HEK293 (cell line): ENCODE measurements at regions not wholly inside any gene's neighbourhood (a gene's known extent, or its start where the extent isn't known, plus 50 kb on each side); places are given as distances from the start of the nearest gene placed in this dataset.

Experiments used
- CTCF ChIA-PET: fragments of 350-600 bp; formaldehyde crosslinking; extraction: SDS; loops from one replicate; lab custom pipeline; 2021; ENCODE audit warnings: antibody characterized with exemption; lab: Yijun Ruan, JAX
- POLR2A ChIA-PET: fragments of 300-600 bp; formaldehyde crosslinking; extraction: SDS; loops from one replicate; lab custom pipeline; 2020; ENCODE audit warnings: antibody characterized with exemption, inconsistent platforms; lab: Yijun Ruan, JAX
- H3K27ac ChIP-seq: fragments of 200-500 bp; sonication (Bioruptor generic); 2 replicates; pipeline ENCODE4 v1.5.1; 2014; ENCODE audit warnings: low read depth, low read length, control low read depth, inconsistent platforms; ENCODE audit errors: extremely low read depth
- H3K36me3 ChIP-seq, 2 experiments: fragments of 200-500 bp in 1 of 2; sonication (Bioruptor generic) in 1 of 2; 1 replicate in 1 of 2; 2 replicates in 1 of 2; pipeline ENCODE4 v1.5.1; 2014 to 2017; ENCODE audit warnings: inconsistent platforms in 2 of 2, low read length in 2 of 2; ENCODE audit not compliant: control insufficient read depth in 2 of 2, insufficient read depth in 1 of 2
- H3K4me1 ChIP-seq: fragments of 200-500 bp; sonication (Bioruptor generic); 2 replicates; pipeline ENCODE4 v1.5.1; 2014; ENCODE audit warnings: mild to moderate bottlenecking, low read length, inconsistent platforms; ENCODE audit not compliant: control insufficient read depth, insufficient read depth
- H3K4me3 ChIP-seq: 2 replicates; pipeline ENCODE4 v1.5.1; 2011; ENCODE audit warnings: low read depth, mild to moderate bottlenecking, control low read depth, low read length, moderate library complexity
- H3K9me3 ChIP-seq: fragments of 200-500 bp; sonication (Bioruptor generic); 2 replicates; pipeline ENCODE4 v1.5.1; 2014; ENCODE audit warnings: low read depth, low read length, inconsistent platforms; ENCODE audit not compliant: control insufficient read depth, insufficient read depth
- FEZF1 ChIP-seq: fragments of 450-650 bp; formaldehyde crosslinking; IDR thresholded peaks from 2 replicates; pipeline ENCODE4 v1.5.1; 2016; ENCODE audit warnings: missing biosample characterization, missing genetic modification characterization
- RBAK ChIP-seq: fragments of 450-650 bp; formaldehyde crosslinking; IDR thresholded peaks from 2 replicates; pipeline ENCODE4 v1.5.1; 2016; ENCODE audit warnings: missing biosample characterization, missing genetic modification characterization
- SP2 ChIP-seq: fragments of 450-650 bp; formaldehyde crosslinking; IDR thresholded peaks from 2 replicates; pipeline ENCODE4 v1.5.1; 2016; ENCODE audit warnings: missing biosample characterization, missing genetic modification characterization
- SP3 ChIP-seq: fragments of 450-650 bp; formaldehyde crosslinking; IDR thresholded peaks from 2 replicates; pipeline ENCODE4 v1.5.1; 2016; ENCODE audit warnings: missing biosample characterization, missing genetic modification characterization
- ZFP69B ChIP-seq: fragments of 450-650 bp; formaldehyde crosslinking; IDR thresholded peaks from 2 replicates; pipeline ENCODE4 v1.5.1; 2016; ENCODE audit warnings: missing biosample characterization, missing genetic modification characterization
- ZNF114 ChIP-seq: fragments of 450-650 bp; formaldehyde crosslinking; IDR thresholded peaks from 2 replicates; pipeline ENCODE4 v1.5.0; 2017; ENCODE audit warnings: missing biosample characterization, missing genetic modification characterization
- ZNF292 ChIP-seq: fragments of 450-650 bp; formaldehyde crosslinking; IDR thresholded peaks from 2 replicates; pipeline ENCODE4 v1.5.1; 2016; ENCODE audit warnings: low read depth, missing biosample characterization, missing genetic modification characterization, borderline replicate concordance
- ZNF48 ChIP-seq: fragments of 450-650 bp; formaldehyde crosslinking; IDR thresholded peaks from 2 replicates; pipeline ENCODE4 v1.5.1; 2016; ENCODE audit warnings: missing biosample characterization, missing genetic modification characterization
- ZNF560 ChIP-seq: fragments of 450-650 bp; formaldehyde crosslinking; IDR thresholded peaks from 2 replicates; pipeline ENCODE4 v1.5.1; 2017; ENCODE audit warnings: missing biosample characterization, missing genetic modification characterization, borderline replicate concordance
- ZNF624 ChIP-seq: fragments of 450-650 bp; formaldehyde crosslinking; IDR thresholded peaks from 2 replicates; pipeline ENCODE4 v1.5.1; 2017; ENCODE audit warnings: missing biosample characterization, missing genetic modification characterization
- ZNF747 ChIP-seq: fragments of 450-650 bp; formaldehyde crosslinking; IDR thresholded peaks from 2 replicates; pipeline ENCODE4 v1.5.1; 2016; ENCODE audit warnings: missing biosample characterization, missing genetic modification characterization
- ZSCAN16 ChIP-seq: fragments of 450-650 bp; formaldehyde crosslinking; IDR thresholded peaks from 2 replicates; pipeline ENCODE4 v1.5.1; 2016; ENCODE audit warnings: missing biosample characterization, missing genetic modification characterization
- TF ChIP-seq, protein P1 (sequence below): fragments of 450-650 bp; formaldehyde crosslinking; IDR thresholded peaks from 2 replicates; pipeline ENCODE4 v1.5.1; 2016; ENCODE audit warnings: missing biosample characterization, missing genetic modification characterization
- TF ChIP-seq, protein P2 (sequence below): fragments of 450-650 bp; formaldehyde crosslinking; IDR thresholded peaks from 2 replicates; pipeline ENCODE4 v1.5.1; 2016; ENCODE audit warnings: missing biosample characterization, missing genetic modification characterization, borderline replicate concordance
- TF ChIP-seq, protein P3 (sequence below): fragments of 450-650 bp; formaldehyde crosslinking; IDR thresholded peaks from 2 replicates; pipeline ENCODE4 v1.5.1; 2016; ENCODE audit warnings: missing biosample characterization, missing genetic modification characterization
- TF ChIP-seq, protein P4 (sequence below): fragments of 450-650 bp; formaldehyde crosslinking; IDR thresholded peaks from 2 replicates; pipeline ENCODE4 v1.5.1; 2016; ENCODE audit warnings: missing biosample characterization, missing genetic modification characterization
- TF ChIP-seq, protein P5 (sequence below): fragments of 450-650 bp; formaldehyde crosslinking; IDR thresholded peaks from 2 replicates; pipeline ENCODE4 v1.5.1; 2017; ENCODE audit warnings: missing biosample characterization, missing genetic modification characterization

DNA sequence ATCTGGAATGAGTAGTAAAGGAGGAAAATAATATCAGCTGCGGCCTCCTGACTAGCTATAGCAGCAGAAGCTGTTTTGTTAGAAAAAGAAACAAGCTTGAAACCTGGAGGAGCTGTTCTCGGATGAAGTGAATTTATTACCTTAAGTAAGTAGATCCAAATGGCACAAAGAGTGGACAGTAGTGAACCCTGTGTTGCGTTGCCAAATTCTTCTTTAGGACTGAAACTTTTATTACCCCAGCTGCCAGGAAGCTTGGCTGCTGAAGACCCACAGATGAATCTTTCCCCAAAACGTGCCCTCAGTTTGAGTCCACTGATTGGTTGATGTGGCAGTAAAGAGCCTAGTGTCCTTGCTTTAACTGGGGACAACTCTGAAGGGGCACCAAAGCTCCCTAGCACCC is 366.8 kb upstream of the GBE1 start:
- Histone ChIP-seq H3K27ac (no peak overlapping the region), H3K9me3 (no peaks in the 10 kb centered on the region), H3K36me3 (no peaks in the 10 kb centered on the region), H3K4me3 (no peak overlapping the region), H3K4me1 (no peaks in the 10 kb centered on the region)
- POLR2A ChIA-PET = no interaction called here
- no peak for TF ChIP-seq ZNF114 (tag by site-specific recombination)
- TF ChIP-seq, protein P1, sequence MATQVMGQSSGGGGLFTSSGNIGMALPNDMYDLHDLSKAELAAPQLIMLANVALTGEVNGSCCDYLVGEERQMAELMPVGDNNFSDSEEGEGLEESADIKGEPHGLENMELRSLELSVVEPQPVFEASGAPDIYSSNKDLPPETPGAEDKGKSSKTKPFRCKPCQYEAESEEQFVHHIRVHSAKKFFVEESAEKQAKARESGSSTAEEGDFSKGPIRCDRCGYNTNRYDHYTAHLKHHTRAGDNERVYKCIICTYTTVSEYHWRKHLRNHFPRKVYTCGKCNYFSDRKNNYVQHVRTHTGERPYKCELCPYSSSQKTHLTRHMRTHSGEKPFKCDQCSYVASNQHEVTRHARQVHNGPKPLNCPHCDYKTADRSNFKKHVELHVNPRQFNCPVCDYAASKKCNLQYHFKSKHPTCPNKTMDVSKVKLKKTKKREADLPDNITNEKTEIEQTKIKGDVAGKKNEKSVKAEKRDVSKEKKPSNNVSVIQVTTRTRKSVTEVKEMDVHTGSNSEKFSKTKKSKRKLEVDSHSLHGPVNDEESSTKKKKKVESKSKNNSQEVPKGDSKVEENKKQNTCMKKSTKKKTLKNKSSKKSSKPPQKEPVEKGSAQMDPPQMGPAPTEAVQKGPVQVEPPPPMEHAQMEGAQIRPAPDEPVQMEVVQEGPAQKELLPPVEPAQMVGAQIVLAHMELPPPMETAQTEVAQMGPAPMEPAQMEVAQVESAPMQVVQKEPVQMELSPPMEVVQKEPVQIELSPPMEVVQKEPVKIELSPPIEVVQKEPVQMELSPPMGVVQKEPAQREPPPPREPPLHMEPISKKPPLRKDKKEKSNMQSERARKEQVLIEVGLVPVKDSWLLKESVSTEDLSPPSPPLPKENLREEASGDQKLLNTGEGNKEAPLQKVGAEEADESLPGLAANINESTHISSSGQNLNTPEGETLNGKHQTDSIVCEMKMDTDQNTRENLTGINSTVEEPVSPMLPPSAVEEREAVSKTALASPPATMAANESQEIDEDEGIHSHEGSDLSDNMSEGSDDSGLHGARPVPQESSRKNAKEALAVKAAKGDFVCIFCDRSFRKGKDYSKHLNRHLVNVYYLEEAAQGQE (tag by site-specific recombination) = no peak
- no peak for TF ChIP-seq ZNF560 (tag by site-specific recombination)
- no peak for TF ChIP-seq RBAK
- TF ChIP-seq, protein P2, sequence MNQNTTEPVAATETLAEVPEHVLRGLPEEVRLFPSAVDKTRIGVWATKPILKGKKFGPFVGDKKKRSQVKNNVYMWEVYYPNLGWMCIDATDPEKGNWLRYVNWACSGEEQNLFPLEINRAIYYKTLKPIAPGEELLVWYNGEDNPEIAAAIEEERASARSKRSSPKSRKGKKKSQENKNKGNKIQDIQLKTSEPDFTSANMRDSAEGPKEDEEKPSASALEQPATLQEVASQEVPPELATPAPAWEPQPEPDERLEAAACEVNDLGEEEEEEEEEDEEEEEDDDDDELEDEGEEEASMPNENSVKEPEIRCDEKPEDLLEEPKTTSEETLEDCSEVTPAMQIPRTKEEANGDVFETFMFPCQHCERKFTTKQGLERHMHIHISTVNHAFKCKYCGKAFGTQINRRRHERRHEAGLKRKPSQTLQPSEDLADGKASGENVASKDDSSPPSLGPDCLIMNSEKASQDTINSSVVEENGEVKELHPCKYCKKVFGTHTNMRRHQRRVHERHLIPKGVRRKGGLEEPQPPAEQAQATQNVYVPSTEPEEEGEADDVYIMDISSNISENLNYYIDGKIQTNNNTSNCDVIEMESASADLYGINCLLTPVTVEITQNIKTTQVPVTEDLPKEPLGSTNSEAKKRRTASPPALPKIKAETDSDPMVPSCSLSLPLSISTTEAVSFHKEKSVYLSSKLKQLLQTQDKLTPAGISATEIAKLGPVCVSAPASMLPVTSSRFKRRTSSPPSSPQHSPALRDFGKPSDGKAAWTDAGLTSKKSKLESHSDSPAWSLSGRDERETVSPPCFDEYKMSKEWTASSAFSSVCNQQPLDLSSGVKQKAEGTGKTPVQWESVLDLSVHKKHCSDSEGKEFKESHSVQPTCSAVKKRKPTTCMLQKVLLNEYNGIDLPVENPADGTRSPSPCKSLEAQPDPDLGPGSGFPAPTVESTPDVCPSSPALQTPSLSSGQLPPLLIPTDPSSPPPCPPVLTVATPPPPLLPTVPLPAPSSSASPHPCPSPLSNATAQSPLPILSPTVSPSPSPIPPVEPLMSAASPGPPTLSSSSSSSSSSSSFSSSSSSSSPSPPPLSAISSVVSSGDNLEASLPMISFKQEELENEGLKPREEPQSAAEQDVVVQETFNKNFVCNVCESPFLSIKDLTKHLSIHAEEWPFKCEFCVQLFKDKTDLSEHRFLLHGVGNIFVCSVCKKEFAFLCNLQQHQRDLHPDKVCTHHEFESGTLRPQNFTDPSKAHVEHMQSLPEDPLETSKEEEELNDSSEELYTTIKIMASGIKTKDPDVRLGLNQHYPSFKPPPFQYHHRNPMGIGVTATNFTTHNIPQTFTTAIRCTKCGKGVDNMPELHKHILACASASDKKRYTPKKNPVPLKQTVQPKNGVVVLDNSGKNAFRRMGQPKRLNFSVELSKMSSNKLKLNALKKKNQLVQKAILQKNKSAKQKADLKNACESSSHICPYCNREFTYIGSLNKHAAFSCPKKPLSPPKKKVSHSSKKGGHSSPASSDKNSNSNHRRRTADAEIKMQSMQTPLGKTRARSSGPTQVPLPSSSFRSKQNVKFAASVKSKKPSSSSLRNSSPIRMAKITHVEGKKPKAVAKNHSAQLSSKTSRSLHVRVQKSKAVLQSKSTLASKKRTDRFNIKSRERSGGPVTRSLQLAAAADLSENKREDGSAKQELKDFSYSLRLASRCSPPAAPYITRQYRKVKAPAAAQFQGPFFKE (tag by site-specific recombination) = no peak
- TF ChIP-seq, protein P3, sequence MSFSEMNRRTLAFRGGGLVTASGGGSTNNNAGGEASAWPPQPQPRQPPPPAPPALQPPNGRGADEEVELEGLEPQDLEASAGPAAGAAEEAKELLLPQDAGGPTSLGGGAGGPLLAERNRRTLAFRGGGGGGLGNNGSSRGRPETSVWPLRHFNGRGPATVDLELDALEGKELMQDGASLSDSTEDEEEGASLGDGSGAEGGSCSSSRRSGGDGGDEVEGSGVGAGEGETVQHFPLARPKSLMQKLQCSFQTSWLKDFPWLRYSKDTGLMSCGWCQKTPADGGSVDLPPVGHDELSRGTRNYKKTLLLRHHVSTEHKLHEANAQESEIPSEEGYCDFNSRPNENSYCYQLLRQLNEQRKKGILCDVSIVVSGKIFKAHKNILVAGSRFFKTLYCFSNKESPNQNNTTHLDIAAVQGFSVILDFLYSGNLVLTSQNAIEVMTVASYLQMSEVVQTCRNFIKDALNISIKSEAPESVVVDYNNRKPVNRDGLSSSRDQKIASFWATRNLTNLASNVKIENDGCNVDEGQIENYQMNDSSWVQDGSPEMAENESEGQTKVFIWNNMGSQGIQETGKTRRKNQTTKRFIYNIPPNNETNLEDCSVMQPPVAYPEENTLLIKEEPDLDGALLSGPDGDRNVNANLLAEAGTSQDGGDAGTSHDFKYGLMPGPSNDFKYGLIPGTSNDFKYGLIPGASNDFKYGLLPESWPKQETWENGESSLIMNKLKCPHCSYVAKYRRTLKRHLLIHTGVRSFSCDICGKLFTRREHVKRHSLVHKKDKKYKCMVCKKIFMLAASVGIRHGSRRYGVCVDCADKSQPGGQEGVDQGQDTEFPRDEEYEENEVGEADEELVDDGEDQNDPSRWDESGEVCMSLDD (tag by site-specific recombination) = no peak
- no peak for TF ChIP-seq ZFP69B (tag by site-specific recombination)
- no peak for TF ChIP-seq ZNF48 (tag by site-specific recombination)
- no peak for TF ChIP-seq ZSCAN16 (tag by site-specific recombination)
- no peak for TF ChIP-seq ZNF624
- TF ChIP-seq, protein P4, sequence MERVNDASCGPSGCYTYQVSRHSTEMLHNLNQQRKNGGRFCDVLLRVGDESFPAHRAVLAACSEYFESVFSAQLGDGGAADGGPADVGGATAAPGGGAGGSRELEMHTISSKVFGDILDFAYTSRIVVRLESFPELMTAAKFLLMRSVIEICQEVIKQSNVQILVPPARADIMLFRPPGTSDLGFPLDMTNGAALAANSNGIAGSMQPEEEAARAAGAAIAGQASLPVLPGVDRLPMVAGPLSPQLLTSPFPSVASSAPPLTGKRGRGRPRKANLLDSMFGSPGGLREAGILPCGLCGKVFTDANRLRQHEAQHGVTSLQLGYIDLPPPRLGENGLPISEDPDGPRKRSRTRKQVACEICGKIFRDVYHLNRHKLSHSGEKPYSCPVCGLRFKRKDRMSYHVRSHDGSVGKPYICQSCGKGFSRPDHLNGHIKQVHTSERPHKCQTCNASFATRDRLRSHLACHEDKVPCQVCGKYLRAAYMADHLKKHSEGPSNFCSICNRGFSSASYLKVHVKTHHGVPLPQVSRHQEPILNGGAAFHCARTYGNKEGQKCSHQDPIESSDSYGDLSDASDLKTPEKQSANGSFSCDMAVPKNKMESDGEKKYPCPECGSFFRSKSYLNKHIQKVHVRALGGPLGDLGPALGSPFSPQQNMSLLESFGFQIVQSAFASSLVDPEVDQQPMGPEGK = no peak
- TF ChIP-seq ZNF292 = no peak
- TF ChIP-seq SP3 = no peak
- TF ChIP-seq, protein P5, sequence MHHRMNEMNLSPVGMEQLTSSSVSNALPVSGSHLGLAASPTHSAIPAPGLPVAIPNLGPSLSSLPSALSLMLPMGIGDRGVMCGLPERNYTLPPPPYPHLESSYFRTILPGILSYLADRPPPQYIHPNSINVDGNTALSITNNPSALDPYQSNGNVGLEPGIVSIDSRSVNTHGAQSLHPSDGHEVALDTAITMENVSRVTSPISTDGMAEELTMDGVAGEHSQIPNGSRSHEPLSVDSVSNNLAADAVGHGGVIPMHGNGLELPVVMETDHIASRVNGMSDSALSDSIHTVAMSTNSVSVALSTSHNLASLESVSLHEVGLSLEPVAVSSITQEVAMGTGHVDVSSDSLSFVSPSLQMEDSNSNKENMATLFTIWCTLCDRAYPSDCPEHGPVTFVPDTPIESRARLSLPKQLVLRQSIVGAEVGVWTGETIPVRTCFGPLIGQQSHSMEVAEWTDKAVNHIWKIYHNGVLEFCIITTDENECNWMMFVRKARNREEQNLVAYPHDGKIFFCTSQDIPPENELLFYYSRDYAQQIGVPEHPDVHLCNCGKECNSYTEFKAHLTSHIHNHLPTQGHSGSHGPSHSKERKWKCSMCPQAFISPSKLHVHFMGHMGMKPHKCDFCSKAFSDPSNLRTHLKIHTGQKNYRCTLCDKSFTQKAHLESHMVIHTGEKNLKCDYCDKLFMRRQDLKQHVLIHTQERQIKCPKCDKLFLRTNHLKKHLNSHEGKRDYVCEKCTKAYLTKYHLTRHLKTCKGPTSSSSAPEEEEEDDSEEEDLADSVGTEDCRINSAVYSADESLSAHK (tag by site-specific recombination) = no peak
- TF ChIP-seq ZNF747 (tag by site-specific recombination) = no peak
- TF ChIP-seq SP2 (tag by site-specific recombination) = no peak
- no peak for TF ChIP-seq FEZF1 (tag by site-specific recombination)
- CTCF ChIA-PET = no interaction called here
